ENCODE measurements at regions not wholly inside any gene's neighbourhood (a gene's known extent, or its start where the extent isn't known, plus 50 kb on each side); places are given as distances from the start of the nearest gene placed in this dataset.
"Not testable (repeated sequence)": the region's sequence is repeated elsewhere in the genome, so short reads cannot be mapped to it uniquely, and the experiment has no call there.

DNA sequence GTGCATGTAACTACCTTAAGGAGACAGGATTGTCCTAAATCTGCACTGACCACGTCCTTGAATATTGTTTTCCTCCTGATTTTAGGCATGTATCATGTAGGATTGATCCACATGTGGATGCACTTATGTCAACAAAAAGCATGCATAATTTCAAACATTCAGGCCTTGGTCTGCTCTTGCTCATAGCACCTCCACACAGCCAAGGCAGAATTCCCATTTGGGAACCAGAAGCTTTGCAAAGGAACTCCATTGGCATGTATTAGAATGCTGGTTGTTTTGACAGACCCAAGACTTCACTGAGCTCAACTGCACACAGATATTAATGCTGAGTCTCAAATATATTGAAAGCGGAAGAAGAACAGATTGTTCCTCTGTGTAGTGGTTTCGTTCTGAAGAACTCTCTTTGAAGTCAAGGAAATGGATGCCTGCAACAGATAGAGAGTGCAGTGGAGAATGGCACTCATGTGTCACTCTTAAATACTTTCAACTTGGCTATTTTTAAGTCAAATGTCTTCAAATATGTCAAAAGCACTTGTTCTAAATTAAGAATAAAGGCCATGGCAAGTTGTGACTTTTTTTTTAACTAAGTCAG is 387.6 kb downstream of the LTN1 start:
- no peak for DNase-seq
- TF ChIP-seq POLR2A (IDR thresholded peaks at IDR 0.05; ENCODE audit: low read length) (no peak), GATA1 (IDR thresholded peaks at IDR 0.05; ENCODE audit: low read depth, low read length) (no peak)

DNA sequence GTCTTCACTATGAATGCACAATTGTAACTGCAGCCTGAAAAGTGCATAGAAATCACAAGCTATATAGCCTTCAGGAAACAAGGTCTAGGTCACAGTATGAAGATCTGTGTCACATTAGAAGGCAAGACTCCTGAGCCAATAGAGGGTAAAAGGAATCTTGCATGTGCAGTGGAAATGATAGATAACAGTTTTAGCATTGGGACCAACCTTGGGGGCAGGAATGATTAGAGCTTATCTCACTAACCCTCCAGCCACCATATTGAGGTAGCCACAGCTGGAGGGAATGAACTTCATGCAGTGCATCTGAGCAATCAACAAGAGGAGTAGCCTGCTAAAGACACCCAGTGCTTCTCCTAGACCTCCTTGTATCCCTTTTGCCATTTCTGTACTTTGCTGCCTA is 390.1 kb downstream of the LTN1 start:
- no peak for TF ChIP-seq GATA1 (IDR thresholded peaks at IDR 0.05; ENCODE audit: low read depth, low read length)
- no peak for TF ChIP-seq POLR2A (IDR thresholded peaks at IDR 0.05; ENCODE audit: low read length)
- peak; percentile 64 to 91 for DNase-seq

DNA sequence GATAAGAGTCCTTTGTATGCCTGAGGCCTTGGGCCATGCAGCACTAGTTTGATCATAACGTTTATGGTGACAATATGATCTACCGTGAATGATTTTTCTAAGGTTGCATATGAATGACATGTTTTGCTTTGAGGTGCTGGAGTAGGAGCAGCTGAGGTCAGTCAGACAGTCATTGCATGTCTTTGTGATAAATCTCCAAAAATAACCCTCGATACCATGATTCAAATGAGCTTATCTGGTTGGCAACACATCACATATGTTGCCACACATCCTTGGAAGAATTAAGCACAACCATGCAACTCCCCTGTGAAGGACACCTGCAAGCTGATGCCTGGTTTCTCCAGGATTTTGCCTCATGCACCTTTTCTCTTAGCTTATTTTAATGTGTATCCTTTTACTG is 394.5 kb downstream of the LTN1 start:
- DNase-seq: no peak
- TF ChIP-seq GATA1 (IDR thresholded peaks at IDR 0.05; ENCODE audit: low read depth, low read length): no peak
- no peak for TF ChIP-seq POLR2A (IDR thresholded peaks at IDR 0.05; ENCODE audit: low read length)

DNA sequence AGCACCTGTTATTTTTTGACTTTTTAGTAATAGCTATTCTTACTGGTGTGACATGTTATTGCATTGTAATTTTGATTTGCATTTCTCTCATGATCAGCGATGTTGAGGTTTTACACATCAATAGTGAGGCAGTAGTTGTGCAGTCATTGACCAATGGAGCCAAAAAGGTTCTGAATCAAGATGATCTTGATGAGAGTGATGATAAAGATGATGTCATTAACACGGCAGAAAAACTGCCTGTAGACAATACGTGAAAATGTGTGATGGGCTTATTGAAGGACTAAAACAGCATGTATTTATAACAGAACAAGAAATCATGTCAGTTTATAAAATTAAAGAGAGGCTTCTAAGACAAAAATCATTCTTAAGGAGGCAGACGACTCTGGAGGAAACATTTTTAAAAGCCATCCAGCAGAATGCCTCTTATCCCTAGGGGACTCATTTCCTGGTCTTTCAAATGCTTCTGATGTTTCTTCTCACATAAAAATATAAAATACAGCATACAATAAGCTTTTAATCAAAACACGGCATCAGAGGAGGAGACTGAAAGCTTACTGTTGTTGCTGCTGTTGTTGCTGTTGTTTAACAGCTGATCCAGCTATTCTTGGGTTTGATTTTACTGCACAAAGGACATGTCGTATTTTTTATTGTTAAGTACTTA is 400.3 kb downstream of the LTN1 start:
- TF ChIP-seq GATA1 (IDR thresholded peaks at IDR 0.05; ENCODE audit: low read depth, low read length): no peak
- TF ChIP-seq POLR2A (IDR thresholded peaks at IDR 0.05; ENCODE audit: low read length): no peak
- no peak for DNase-seq

- DNase-seq: no peak
- no peak for TF ChIP-seq POLR2A (IDR thresholded peaks at IDR 0.05; ENCODE audit: low read length)
- no peak for TF ChIP-seq GATA1 (IDR thresholded peaks at IDR 0.05; ENCODE audit: low read depth, low read length)
These were observed 402.0 kb downstream of the LTN1 start for GRCh38 chr21:28590676-28591075.

- peak in 1 of 2 experiments; percentile 7 for DNase-seq
- TF ChIP-seq POLR2A (IDR thresholded peaks at IDR 0.05; ENCODE audit: low read length) (no peak), GATA1 (IDR thresholded peaks at IDR 0.05; ENCODE audit: low read depth, low read length) (no peak)
These were observed 402.7 kb downstream of the LTN1 start for GRCh38 chr21:28590026-28590425.

DNA sequence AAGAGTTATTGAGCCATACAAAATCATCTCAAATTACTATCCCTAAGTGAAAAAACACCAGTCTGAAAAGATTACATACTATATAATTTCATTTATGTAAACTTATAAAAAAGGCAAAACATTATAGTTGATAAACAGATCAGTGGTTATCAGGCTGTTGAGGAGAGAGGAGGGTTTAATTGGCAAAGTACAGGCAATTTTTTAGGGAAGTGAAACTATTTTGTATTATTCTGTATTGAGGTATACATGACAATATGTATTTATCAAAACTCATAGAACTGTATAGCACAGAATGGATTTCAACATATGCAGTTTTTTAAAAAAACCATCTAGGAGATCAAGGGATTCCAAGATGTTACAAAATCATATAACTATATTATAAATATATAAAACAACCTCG is 403.7 kb downstream of the LTN1 start:
- no peak for DNase-seq
- no peak for TF ChIP-seq POLR2A (IDR thresholded peaks at IDR 0.05; ENCODE audit: low read length)
- no peak for TF ChIP-seq GATA1 (IDR thresholded peaks at IDR 0.05; ENCODE audit: low read depth, low read length)

DNA sequence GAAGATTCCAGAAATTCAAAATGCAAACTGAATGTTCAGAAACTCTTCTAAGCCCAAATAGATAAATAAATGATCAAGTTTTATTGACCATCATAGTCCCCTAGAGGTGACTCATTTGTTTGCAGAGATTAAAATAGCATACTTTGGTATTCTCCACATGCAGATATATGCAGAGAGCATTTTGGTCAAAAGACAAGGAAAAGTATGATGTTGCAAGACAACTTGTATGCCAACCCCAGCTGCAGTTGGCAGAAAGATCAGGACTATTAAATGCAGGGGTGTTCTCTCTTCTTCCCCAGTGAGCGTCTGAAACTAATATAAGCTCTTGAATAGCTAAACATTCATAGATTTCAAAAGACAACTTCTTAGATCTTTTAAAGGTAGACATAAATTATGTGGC is 404.9 kb downstream of the LTN1 start:
- no peak for DNase-seq
- TF ChIP-seq POLR2A (IDR thresholded peaks at IDR 0.05; ENCODE audit: low read length): no peak
- no peak for TF ChIP-seq GATA1 (IDR thresholded peaks at IDR 0.05; ENCODE audit: low read depth, low read length)

GRCh38 chr21:28581976-28582375 is 410.7 kb downstream of the LTN1 start:
- no peak for DNase-seq
- TF ChIP-seq GATA1 (IDR thresholded peaks at IDR 0.05; ENCODE audit: low read depth, low read length) (no peak), POLR2A (IDR thresholded peaks at IDR 0.05; ENCODE audit: low read length) (no peak)

GRCh38 chr21:28581311-28581731 is 411.4 kb downstream of the LTN1 start:
- DNase-seq: not testable (repeated sequence)

GRCh38 chr21:28580585-28580984 is 412.1 kb downstream of the LTN1 start:
- no peak for DNase-seq
- no peak for TF ChIP-seq GATA1 (IDR thresholded peaks at IDR 0.05; ENCODE audit: low read depth, low read length)
- TF ChIP-seq POLR2A (IDR thresholded peaks at IDR 0.05; ENCODE audit: low read length): no peak

DNA sequence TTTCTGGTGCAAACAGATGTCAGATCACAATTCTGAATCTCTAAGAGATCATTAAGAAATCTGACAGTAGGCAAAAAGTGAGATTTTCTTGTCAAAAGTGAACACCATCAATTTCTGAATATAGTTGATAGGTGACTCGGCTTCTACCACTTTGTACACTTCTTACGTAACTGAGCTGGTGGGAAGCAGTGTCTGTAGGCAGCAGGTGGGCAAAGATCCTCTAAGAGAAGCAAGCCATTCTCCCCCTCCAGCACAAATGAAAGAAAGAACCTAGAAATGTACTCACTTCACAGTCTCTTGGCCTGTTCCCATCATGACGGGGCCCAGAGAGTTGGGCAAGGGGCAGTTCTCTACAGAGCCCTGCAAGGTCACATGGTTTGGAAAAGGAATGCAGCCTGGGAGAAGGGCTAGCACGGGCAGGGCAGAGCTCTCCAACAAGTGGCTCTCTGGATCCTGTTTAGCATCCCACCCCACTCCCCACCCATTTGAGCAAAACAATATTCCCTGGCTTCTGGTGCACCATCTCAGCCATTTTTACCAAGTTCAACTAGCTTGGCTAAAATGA is 412.6 kb downstream of the LTN1 start:
- TF ChIP-seq POLR2A (IDR thresholded peaks at IDR 0.05; ENCODE audit: low read length): no peak
- TF ChIP-seq GATA1 (IDR thresholded peaks at IDR 0.05; ENCODE audit: low read depth, low read length): no peak
- no peak for DNase-seq

DNA sequence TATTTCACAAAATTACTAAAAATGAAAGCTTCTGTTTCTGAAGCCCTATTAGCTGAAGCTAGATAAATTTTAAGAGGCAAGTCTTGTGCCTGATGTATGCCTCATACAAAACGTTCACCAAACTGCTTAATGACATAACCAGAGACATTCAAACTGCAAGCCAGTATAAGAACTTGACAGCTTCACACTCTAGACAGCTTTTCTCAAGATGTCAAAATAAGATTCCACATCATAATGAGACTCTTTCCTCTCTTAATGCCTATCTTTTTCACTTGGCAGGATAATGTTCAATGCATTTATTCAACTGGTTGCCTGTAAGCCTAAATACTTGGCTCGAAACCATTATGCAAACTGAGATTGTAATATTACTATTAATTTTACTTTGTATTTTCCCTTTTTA is 424.0 kb downstream of the LTN1 start:
- no peak for DNase-seq
- TF ChIP-seq GATA1 (IDR thresholded peaks at IDR 0.05; ENCODE audit: low read depth, low read length) (no peak), POLR2A (IDR thresholded peaks at IDR 0.05; ENCODE audit: low read length) (no peak)

DNA sequence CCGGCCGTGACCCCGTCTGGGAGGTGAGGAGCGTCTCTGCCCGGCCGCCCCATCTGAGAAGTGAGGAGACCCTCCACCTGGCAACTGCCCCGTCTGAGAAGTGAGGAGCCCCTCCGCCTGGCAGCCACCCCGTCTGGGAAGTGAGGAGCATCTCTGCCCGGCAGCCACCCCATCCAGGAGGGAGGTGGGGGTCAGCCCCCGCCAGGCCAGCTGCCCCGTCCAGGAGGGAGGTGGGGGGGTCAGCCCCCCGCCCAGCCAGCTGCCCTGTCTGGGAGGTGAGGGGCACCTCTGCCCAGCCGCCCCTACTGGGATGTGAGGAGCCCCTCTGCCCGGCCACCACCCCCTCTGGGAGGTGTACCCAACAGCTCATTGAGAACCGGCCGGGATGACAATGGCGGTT is 428.7 kb downstream of the LTN1 start:
- DNase-seq: not testable (repeated sequence)

DNA sequence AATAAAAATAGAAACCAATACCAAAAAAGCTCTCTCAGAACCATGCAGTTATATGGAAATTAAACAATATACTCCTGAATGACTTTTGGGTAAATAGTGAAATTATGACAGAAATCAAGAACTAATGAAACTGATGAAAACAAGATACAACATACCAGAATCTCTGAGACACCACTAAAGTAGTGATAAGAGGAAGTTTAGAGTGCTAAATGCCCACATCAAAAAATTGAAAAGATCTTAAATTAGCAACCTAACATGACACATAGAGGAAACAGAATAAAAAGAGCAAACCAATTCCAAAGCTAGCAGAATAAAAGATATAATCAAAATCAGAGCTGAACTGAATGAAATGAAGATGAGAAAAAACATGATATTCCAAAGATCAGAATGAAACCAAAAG is 430.9 kb downstream of the LTN1 start:
- no peak for DNase-seq
- TF ChIP-seq POLR2A (IDR thresholded peaks at IDR 0.05; ENCODE audit: low read length) (no peak), GATA1 (IDR thresholded peaks at IDR 0.05; ENCODE audit: low read depth, low read length) (no peak)
